Stimulated activated CD4-positive, alpha-beta T cell treated with anti-CD3 and anti-CD28 coated beads, TNF-alpha, amount 100 ng/mL, for 24 hours (primary cell): ENCODE measurements at regions not wholly inside any gene's neighbourhood (a gene's known extent, or its start where the extent isn't known, plus 50 kb on each side); places are given as distances from the start of the nearest gene placed in this dataset.

Experiments
- DNase-seq, 3 experiments: peaks; one replicate each; pipeline ENCODE4 v3.0.0-alpha.2; 2020; ENCODE audit warnings: low read depth in 3 of 3

GRCh38 chr3:187973977-187974870 lies 179.7 kb upstream of the LPP start:
- peak in 1 of 3 experiments; percentile 10 for DNase-seq

- DNase-seq: no peak
Measured at GRCh38 chr3:187974871-187975271, 179.1 kb upstream of the LPP start.

GRCh38 chr3:187975561-187976364 lies 178.2 kb upstream of the LPP start:
- peak in 1 of 3 experiments; percentile 7 for DNase-seq

GRCh38 chr3:187976365-187976900 lies 177.5 kb upstream of the LPP start:
- peak in 1 of 3 experiments; percentile 50 for DNase-seq

- no peak for DNase-seq
Measured at GRCh38 chr3:187977659-187978058, 176.3 kb upstream of the LPP start.

GRCh38 chr3:187978433-187979011 lies 175.4 kb upstream of the LPP start:
- DNase-seq: no peak

- no peak for DNase-seq
Measured at GRCh38 chr3:187979564-187979963, 174.4 kb upstream of the LPP start.

- no peak for DNase-seq
Measured at GRCh38 chr3:187980861-187981260, 173.1 kb upstream of the LPP start.

GRCh38 chr3:187982142-187982541 lies 171.8 kb upstream of the LPP start:
- no peak for DNase-seq

GRCh38 chr3:187983484-187984124 lies 170.4 kb upstream of the LPP start:
- no peak for DNase-seq

GRCh38 chr3:187985647-187986046 lies 168.3 kb upstream of the LPP start:
- no peak for DNase-seq

- peak in 2 of 3 experiments; percentile 33 to 43 for DNase-seq
Measured at GRCh38 chr3:187986514-187986934, 167.4 kb upstream of the LPP start.

GRCh38 chr3:187987187-187987586 lies 166.8 kb upstream of the LPP start:
- no peak for DNase-seq

- peak in 1 of 3 experiments; percentile 53 for DNase-seq
Measured at GRCh38 chr3:187987924-187988323, 166.0 kb upstream of the LPP start.

- DNase-seq: no peak
Measured at GRCh38 chr3:187989575-187990153, 164.3 kb upstream of the LPP start.

- DNase-seq: no peak
Measured at GRCh38 chr3:187992609-187993008, 161.3 kb upstream of the LPP start.

GRCh38 chr3:187994221-187995042 lies 159.5 kb upstream of the LPP start:
- DNase-seq: no peak

GRCh38 chr3:187995043-187995400 lies 158.9 kb upstream of the LPP start:
- no peak for DNase-seq

GRCh38 chr3:187995667-187996066 lies 158.3 kb upstream of the LPP start:
- no peak for DNase-seq

GRCh38 chr3:187996609-187997008 lies 157.3 kb upstream of the LPP start:
- DNase-seq: no peak
